H1 (cell line): ENCODE measurements at regions not wholly inside any gene's neighbourhood (a gene's known extent, or its start where the extent isn't known, plus 50 kb on each side); places are given as distances from the start of the nearest gene placed in this dataset.

Source experiments
- EZH2 ChIP-seq: fragments of 200-600 bp; sonication (generic); IDR thresholded peaks from 2 replicates; pipeline ENCODE4 v1.7.1; 2012; ENCODE audit warnings: low read depth, mild to moderate bottlenecking, moderate library complexity, low read length, inconsistent platforms; ENCODE audit not compliant: severe bottlenecking
- SP2 ChIP-seq: IDR thresholded peaks from 2 replicates; pipeline ENCODE4 v1.6.1; 2012; ENCODE audit warnings: mild to moderate bottlenecking, low read length, inconsistent platforms
- TF ChIP-seq, protein P1 (sequence below): IDR thresholded peaks from 2 replicates; pipeline ENCODE4 v1.6.1; 2011; ENCODE audit warnings: low read depth, mild to moderate bottlenecking, low read length; ENCODE audit not compliant: insufficient read depth

DNA sequence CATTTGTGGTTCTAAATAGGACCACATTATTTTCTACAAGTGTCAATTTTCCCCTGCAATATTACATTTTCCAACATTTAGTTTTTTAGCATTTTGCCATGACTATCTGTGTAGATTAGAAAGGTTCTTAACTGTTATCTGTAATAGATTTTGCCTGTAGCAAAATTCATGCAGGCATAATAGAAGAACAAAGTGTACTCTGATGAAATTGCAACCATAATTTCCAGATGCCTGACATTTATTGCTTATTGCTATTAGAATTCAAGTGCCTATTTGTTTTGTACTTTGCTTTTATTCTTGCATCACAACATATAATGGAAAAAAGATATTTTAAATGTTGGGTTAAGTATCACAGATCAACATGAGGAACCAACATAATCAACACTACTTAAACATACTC is 337.7 kb downstream of the TOX3 start:
- no peak for TF ChIP-seq SP2
- TF ChIP-seq, protein P1, sequence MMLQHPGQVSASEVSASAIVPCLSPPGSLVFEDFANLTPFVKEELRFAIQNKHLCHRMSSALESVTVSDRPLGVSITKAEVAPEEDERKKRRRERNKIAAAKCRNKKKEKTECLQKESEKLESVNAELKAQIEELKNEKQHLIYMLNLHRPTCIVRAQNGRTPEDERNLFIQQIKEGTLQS: no peak
- TF ChIP-seq EZH2: no peak
